ENCODE measurements at regions not wholly inside any gene's neighbourhood (a gene's known extent, or its start where the extent isn't known, plus 50 kb on each side); places are given as distances from the start of the nearest gene placed in this dataset.

DNA sequence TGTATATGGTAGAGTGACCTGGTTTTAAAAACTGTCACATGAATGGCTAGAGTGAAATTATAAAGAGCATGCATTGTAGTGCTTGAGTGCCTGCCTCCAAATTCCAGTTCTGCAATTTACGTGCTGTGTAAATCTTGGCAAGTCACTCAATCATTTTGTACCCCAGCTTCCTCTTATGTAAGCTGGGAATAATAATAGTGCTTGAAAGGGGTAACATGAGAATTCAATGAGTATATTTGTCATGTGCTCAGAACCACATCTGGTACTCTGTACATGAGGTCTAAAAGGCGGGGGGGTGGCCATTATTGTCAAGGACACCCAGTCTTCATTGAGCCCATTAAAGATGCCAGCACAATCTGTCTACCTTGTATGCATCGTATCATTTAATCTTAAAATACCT is 214.8 kb downstream of the MC4R start:
- H3K4me1 Mint-ChIP-seq, result no peaks in the 10 kb centered on the region
- DNase-seq (ENCODE audit: low spot score in 2 of 2) (no peak), ATAC-seq (replicated peaks; ENCODE audit: extremely low read depth, poor library complexity, severe bottlenecking) (no peak)
- H3K36me3 Mint-ChIP-seq (ENCODE audit: insufficient read depth), result no peaks in the 10 kb centered on the region
- H3K27ac Mint-ChIP-seq (ENCODE audit: low read depth), result no peak overlapping the region
- no peaks in the 10 kb centered on the region for H3K27me3 Mint-ChIP-seq
- peaks cover 10% of the 10 kb centered on the region for H3K9me3 Mint-ChIP-seq
- no peak overlapping the region for H3K4me3 Mint-ChIP-seq

DNA sequence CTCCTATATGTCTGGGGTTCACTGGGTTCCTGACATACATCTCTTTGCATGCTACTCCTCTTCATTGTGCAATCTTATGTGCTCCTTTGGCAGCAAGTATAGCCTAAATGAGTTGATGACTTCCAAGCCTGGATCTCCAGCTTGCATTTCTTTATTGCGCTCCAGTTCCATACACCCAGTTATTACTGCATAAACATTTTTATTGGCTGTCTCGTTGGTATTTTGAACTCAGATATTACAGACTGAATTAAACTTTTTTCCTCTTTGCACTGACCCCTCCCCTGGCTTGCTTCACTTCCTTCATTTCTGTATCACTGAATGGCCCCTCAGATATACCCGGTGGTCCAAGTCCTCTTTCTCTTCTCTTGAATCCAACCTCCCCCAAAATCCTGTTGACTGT is 219.2 kb downstream of the MC4R start:
- H3K4me3 Mint-ChIP-seq, result no peak overlapping the region
- H3K27me3 Mint-ChIP-seq, result no peaks in the 10 kb centered on the region
- ATAC-seq (replicated peaks; ENCODE audit: extremely low read depth, poor library complexity, severe bottlenecking), result no peak
- H3K36me3 Mint-ChIP-seq (ENCODE audit: insufficient read depth), result no peaks in the 10 kb centered on the region
- H3K27ac Mint-ChIP-seq (ENCODE audit: low read depth), result no peak overlapping the region
- H3K4me1 Mint-ChIP-seq, result no peaks in the 10 kb centered on the region
- no peak for DNase-seq (ENCODE audit: low spot score in 2 of 2)
- H3K9me3 Mint-ChIP-seq, result peaks cover 10% of the 10 kb centered on the region

DNA sequence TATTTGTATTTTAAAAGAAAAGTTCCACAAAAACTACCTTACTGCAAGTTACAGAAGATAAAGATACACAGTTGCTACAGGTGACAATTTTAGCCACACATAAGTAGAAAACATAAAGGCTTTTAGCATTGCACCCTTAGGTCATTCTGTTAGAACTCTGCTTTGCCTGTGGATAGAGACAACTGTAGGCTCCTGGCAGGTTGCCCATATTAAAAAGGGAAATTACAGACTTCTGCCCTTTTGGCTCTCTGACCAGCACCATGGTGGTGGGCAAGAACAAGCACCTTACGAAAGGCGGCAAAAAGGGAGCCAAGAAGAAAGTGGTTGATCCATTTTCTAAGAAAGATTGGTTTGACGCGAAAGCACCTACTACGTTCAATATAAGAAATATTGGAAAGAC is 223.3 kb downstream of the MC4R start:
- H3K4me3 Mint-ChIP-seq, result no peak overlapping the region
- no peak overlapping the region for H3K27ac Mint-ChIP-seq (ENCODE audit: low read depth)
- peaks cover 6% of the 10 kb centered on the region for H3K9me3 Mint-ChIP-seq
- H3K36me3 Mint-ChIP-seq (ENCODE audit: insufficient read depth), result no peaks in the 10 kb centered on the region
- ATAC-seq (replicated peaks; ENCODE audit: extremely low read depth, poor library complexity, severe bottlenecking), result no peak
- DNase-seq (ENCODE audit: low spot score in 2 of 2), result no peak
- no peaks in the 10 kb centered on the region for H3K27me3 Mint-ChIP-seq
- H3K4me1 Mint-ChIP-seq, result no peaks in the 10 kb centered on the region

DNA sequence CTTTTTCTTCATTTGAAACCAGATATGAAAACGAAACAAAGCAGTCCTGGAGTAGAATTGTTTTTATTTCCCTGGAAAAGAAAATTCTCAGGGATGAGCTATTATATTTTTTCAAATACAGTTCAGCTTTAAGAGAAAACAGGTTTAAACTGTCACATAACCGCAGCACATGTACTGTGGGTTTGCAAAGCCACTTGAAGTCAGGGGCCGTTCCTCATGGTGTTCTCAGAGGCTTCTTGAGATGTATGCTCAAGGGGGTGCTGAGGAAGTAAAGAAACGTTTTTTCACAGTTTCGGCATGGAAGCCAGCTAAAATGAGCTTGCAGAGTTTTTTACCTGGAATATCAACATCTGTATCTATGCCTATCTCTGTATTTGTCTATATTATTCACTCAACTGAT is 225.3 kb downstream of the MC4R start:
- DNase-seq (ENCODE audit: low spot score in 2 of 2) (no peak), ATAC-seq (replicated peaks; ENCODE audit: extremely low read depth, poor library complexity, severe bottlenecking) (no peak)
- no peaks in the 10 kb centered on the region for H3K27me3 Mint-ChIP-seq
- H3K4me1 Mint-ChIP-seq, result no peaks in the 10 kb centered on the region
- H3K4me3 Mint-ChIP-seq, result no peak overlapping the region
- no peaks in the 10 kb centered on the region for H3K36me3 Mint-ChIP-seq (ENCODE audit: insufficient read depth)
- no peaks in the 10 kb centered on the region for H3K9me3 Mint-ChIP-seq
- H3K27ac Mint-ChIP-seq (ENCODE audit: low read depth), result no peak overlapping the region

- no peak overlapping the region for H3K27ac Mint-ChIP-seq (ENCODE audit: low read depth)
- H3K36me3 Mint-ChIP-seq (ENCODE audit: insufficient read depth), result no peaks in the 10 kb centered on the region
- H3K27me3 Mint-ChIP-seq, result no peaks in the 10 kb centered on the region
- no peak overlapping the region for H3K4me3 Mint-ChIP-seq
- H3K4me1 Mint-ChIP-seq, result no peaks in the 10 kb centered on the region
- no peaks in the 10 kb centered on the region for H3K9me3 Mint-ChIP-seq
- ATAC-seq (replicated peaks; ENCODE audit: extremely low read depth, poor library complexity, severe bottlenecking) (no peak), DNase-seq (ENCODE audit: low spot score in 2 of 2) (no peak)
Measured at GRCh38 chr18:60146220-60146960, 226.2 kb downstream of the MC4R start.

DNA sequence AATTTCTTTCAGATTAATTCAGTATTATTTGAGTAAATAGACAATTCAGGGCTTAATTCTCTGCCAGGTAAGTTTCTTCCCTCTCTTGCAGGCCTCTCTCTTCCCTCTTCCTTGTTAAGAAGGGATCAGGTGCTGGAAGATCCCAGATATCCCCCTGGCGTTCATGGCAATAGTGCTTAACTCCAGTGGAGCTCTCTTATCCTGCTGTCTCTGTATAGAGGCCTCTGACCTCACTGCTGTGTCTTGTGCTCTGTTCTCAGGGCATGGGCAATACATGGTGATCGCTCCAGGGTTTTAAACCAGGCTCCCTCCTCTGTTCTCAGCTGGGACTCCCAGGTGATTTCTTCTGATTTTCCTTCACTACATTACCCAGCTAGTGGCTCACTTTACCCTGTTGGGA is 226.8 kb downstream of the MC4R start:
- DNase-seq (ENCODE audit: low spot score in 2 of 2) (no peak), ATAC-seq (replicated peaks; ENCODE audit: extremely low read depth, poor library complexity, severe bottlenecking) (no peak)
- no peaks in the 10 kb centered on the region for H3K9me3 Mint-ChIP-seq
- no peaks in the 10 kb centered on the region for H3K36me3 Mint-ChIP-seq (ENCODE audit: insufficient read depth)
- no peaks in the 10 kb centered on the region for H3K4me1 Mint-ChIP-seq
- H3K4me3 Mint-ChIP-seq, result no peak overlapping the region
- H3K27me3 Mint-ChIP-seq, result no peaks in the 10 kb centered on the region
- no peak overlapping the region for H3K27ac Mint-ChIP-seq (ENCODE audit: low read depth)

GRCh38 chr18:60134806-60135205 is 235.0 kb downstream of the PMAIP1 start:
- H3K27ac Mint-ChIP-seq (ENCODE audit: low read depth), result no peak overlapping the region
- H3K36me3 Mint-ChIP-seq (ENCODE audit: insufficient read depth), result no peaks in the 10 kb centered on the region
- ATAC-seq (replicated peaks; ENCODE audit: extremely low read depth, poor library complexity, severe bottlenecking) (no peak), DNase-seq (ENCODE audit: low spot score in 2 of 2) (no peak)
- H3K4me3 Mint-ChIP-seq, result no peak overlapping the region
- H3K4me1 Mint-ChIP-seq, result no peaks in the 10 kb centered on the region
- no peaks in the 10 kb centered on the region for H3K27me3 Mint-ChIP-seq
- H3K9me3 Mint-ChIP-seq, result peaks cover 10% of the 10 kb centered on the region

- no peak overlapping the region for H3K4me3 Mint-ChIP-seq
- H3K27ac Mint-ChIP-seq (ENCODE audit: low read depth), result no peak overlapping the region
- H3K36me3 Mint-ChIP-seq (ENCODE audit: insufficient read depth), result no peaks in the 10 kb centered on the region
- no peak for ATAC-seq (replicated peaks; ENCODE audit: extremely low read depth, poor library complexity, severe bottlenecking)
- no peaks in the 10 kb centered on the region for H3K4me1 Mint-ChIP-seq
- H3K9me3 Mint-ChIP-seq, result peaks cover 5% of the 10 kb centered on the region
- no peak for DNase-seq (ENCODE audit: low spot score in 2 of 2)
- H3K27me3 Mint-ChIP-seq, result no peaks in the 10 kb centered on the region
Measured at GRCh38 chr18:60130284-60130683, 230.5 kb downstream of the PMAIP1 start.

- Mint-ChIP-seq H3K4me3 (no peak overlapping the region), H3K4me1 (no peaks in the 10 kb centered on the region), H3K27me3 (no peaks in the 10 kb centered on the region), H3K9me3 (no peaks in the 10 kb centered on the region), H3K27ac (ENCODE audit: low read depth) (no peak overlapping the region), H3K36me3 (ENCODE audit: insufficient read depth) (no peaks in the 10 kb centered on the region)
- ATAC-seq (replicated peaks; ENCODE audit: extremely low read depth, poor library complexity, severe bottlenecking), result no peak
- DNase-seq (ENCODE audit: low spot score in 2 of 2), result no peak
Measured at GRCh38 chr18:60123031-60123430, 223.2 kb downstream of the PMAIP1 start.

DNA sequence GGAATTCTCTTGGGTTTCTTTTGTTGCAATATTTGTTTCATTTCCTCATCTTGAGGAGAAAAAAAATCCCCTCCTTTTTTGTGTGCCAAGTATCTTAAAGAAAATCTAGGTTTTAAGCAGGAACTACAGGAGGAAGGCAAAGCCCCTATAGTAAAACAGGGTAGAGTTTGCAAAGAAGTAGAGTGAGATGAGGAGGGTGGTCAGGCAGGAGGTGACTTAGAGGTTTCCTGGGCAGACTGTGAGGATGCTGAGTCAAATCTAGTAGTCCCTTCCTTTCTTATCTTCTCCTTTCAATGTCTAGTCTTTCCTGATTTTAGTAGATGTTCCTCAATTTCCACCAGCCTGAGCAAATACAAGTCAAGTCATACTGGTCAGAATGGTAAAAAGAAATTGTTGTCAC is 222.5 kb downstream of the PMAIP1 start:
- Mint-ChIP-seq H3K36me3 (ENCODE audit: insufficient read depth) (no peaks in the 10 kb centered on the region), H3K27ac (ENCODE audit: low read depth) (no peak overlapping the region), H3K9me3 (no peaks in the 10 kb centered on the region), H3K4me3 (no peak overlapping the region), H3K4me1 (no peaks in the 10 kb centered on the region), H3K27me3 (no peaks in the 10 kb centered on the region)
- ATAC-seq (replicated peaks; ENCODE audit: extremely low read depth, poor library complexity, severe bottlenecking) (no peak), DNase-seq (ENCODE audit: low spot score in 2 of 2) (no peak)

- Mint-ChIP-seq H3K27me3 (no peaks in the 10 kb centered on the region), H3K4me1 (no peaks in the 10 kb centered on the region), H3K36me3 (ENCODE audit: insufficient read depth) (no peaks in the 10 kb centered on the region), H3K27ac (ENCODE audit: low read depth) (no peak overlapping the region), H3K4me3 (no peak overlapping the region), H3K9me3 (no peaks in the 10 kb centered on the region)
- DNase-seq (ENCODE audit: low spot score in 2 of 2), result no peak
- ATAC-seq (replicated peaks; ENCODE audit: extremely low read depth, poor library complexity, severe bottlenecking), result no peak
Measured at GRCh38 chr18:60120231-60120750, 220.5 kb downstream of the PMAIP1 start.

GRCh38 chr18:60117321-60117720 is 217.5 kb downstream of the PMAIP1 start:
- Mint-ChIP-seq H3K36me3 (ENCODE audit: insufficient read depth) (no peaks in the 10 kb centered on the region), H3K9me3 (no peaks in the 10 kb centered on the region), H3K4me3 (no peak overlapping the region), H3K27me3 (no peaks in the 10 kb centered on the region), H3K4me1 (no peaks in the 10 kb centered on the region), H3K27ac (ENCODE audit: low read depth) (no peak overlapping the region)
- no peak for ATAC-seq (replicated peaks; ENCODE audit: extremely low read depth, poor library complexity, severe bottlenecking)
- DNase-seq (ENCODE audit: low spot score in 2 of 2), result no peak

- ATAC-seq (replicated peaks; ENCODE audit: extremely low read depth, poor library complexity, severe bottlenecking), result no peak
- Mint-ChIP-seq H3K4me3 (no peak overlapping the region), H3K36me3 (ENCODE audit: insufficient read depth) (no peaks in the 10 kb centered on the region), H3K9me3 (no peaks in the 10 kb centered on the region), H3K27ac (ENCODE audit: low read depth) (no peak overlapping the region), H3K27me3 (no peaks in the 10 kb centered on the region), H3K4me1 (no peaks in the 10 kb centered on the region)
- DNase-seq (ENCODE audit: low spot score in 2 of 2), result no peak
Measured at GRCh38 chr18:60113396-60113795, 213.6 kb downstream of the PMAIP1 start.
